DND-41 (cell line): ENCODE measurements at regions not wholly inside any gene's neighbourhood (a gene's known extent, or its start where the extent isn't known, plus 50 kb on each side); places are given as distances from the start of the nearest gene placed in this dataset.

Experiments used
- EZH2 ChIP-seq: IDR thresholded peaks from 3 replicates; pipeline ENCODE4 v1.6.1; 2012; ENCODE audit warnings: borderline replicate concordance, low read depth, mild to moderate bottlenecking, moderate library complexity, low read length, inconsistent platforms; ENCODE audit not compliant: severe bottlenecking
- TF ChIP-seq, protein P1 (sequence below): IDR thresholded peaks from 2 replicates; pipeline ENCODE4 v1.5.1; 2012; ENCODE audit warnings: borderline replicate concordance, low read length, moderate library complexity, mild to moderate bottlenecking; ENCODE audit not compliant: poor library complexity, severe bottlenecking; ENCODE audit errors: extremely low read depth

GRCh38 chr10:120646738-120647456 lies 189.9 kb downstream of the PLPP4 start:
- TF ChIP-seq, protein P1, sequence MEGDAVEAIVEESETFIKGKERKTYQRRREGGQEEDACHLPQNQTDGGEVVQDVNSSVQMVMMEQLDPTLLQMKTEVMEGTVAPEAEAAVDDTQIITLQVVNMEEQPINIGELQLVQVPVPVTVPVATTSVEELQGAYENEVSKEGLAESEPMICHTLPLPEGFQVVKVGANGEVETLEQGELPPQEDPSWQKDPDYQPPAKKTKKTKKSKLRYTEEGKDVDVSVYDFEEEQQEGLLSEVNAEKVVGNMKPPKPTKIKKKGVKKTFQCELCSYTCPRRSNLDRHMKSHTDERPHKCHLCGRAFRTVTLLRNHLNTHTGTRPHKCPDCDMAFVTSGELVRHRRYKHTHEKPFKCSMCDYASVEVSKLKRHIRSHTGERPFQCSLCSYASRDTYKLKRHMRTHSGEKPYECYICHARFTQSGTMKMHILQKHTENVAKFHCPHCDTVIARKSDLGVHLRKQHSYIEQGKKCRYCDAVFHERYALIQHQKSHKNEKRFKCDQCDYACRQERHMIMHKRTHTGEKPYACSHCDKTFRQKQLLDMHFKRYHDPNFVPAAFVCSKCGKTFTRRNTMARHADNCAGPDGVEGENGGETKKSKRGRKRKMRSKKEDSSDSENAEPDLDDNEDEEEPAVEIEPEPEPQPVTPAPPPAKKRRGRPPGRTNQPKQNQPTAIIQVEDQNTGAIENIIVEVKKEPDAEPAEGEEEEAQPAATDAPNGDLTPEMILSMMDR = no peak
- no peak for TF ChIP-seq EZH2
